WTC11 (cell line): ENCODE measurements at regions not wholly inside any gene's neighbourhood (a gene's known extent, or its start where the extent isn't known, plus 50 kb on each side); places are given as distances from the start of the nearest gene placed in this dataset.

Source experiments
- ATAC-seq: fragments of 200-7000 bp; cut with Tn5 transposase; 2 replicates; pipeline ENCODE4 v1.10.0; 2021; ENCODE audit warnings: mild to moderate bottlenecking, moderate library complexity
- CTCF ChIA-PET: fragments of 300-600 bp; sonication (Branson Sonifier 250); formaldehyde crosslinking; loops from one replicate; lab custom pipeline; 2021; ENCODE audit warnings: antibody characterized with exemption; lab: Charles Lee
- POLR2A ChIA-PET: fragments of 350-600 bp; sonication (Branson Sonifier 250); formaldehyde crosslinking; loops from one replicate; lab custom pipeline; 2021; ENCODE audit warnings: antibody characterized with exemption; lab: Charles Lee
- DNase-seq: peaks from one replicate; pipeline ENCODE4 v3.0.0; 2021; ENCODE audit warnings: low spot score
- H3K27ac Mint-ChIP-seq: 2 replicates; pipeline ENCODE4 v1.8.0; 2021; ENCODE audit warnings: mixed read lengths
- H3K27me3 Mint-ChIP-seq: 2 replicates; pipeline ENCODE4 v1.8.0; 2021; ENCODE audit warnings: low read depth, mild to moderate bottlenecking, moderate library complexity, mixed read lengths
- H3K36me3 Mint-ChIP-seq: 2 replicates; pipeline ENCODE4 v1.8.0; 2021; ENCODE audit warnings: mixed read lengths
- H3K4me1 Mint-ChIP-seq: 2 replicates; pipeline ENCODE4 v1.8.0; 2022; ENCODE audit warnings: mixed read lengths
- H3K4me3 Mint-ChIP-seq: 2 replicates; pipeline ENCODE4 v1.8.0; 2021; ENCODE audit warnings: mild to moderate bottlenecking, moderate library complexity, mixed read lengths
- H3K9me3 Mint-ChIP-seq: 2 replicates; pipeline ENCODE4 v1.8.0; 2021; ENCODE audit warnings: mixed read lengths
- CREB1 ChIP-seq: sonication (generic); formaldehyde crosslinking; IDR thresholded peaks from 2 replicates; pipeline ENCODE4 v1.8.0; 2023; ENCODE audit warnings: mild to moderate bottlenecking, missing genetic modification reagents
- ERG ChIP-seq: fragments of 250-450 bp; sonication (Bioruptor Pico); IDR thresholded peaks from 2 replicates; pipeline ENCODE4 v1.8.0; 2021; ENCODE audit warnings: mild to moderate bottlenecking
- ESRRA ChIP-seq: sonication (generic); formaldehyde crosslinking; IDR thresholded peaks from 2 replicates; pipeline ENCODE4 v1.8.1; 2022; ENCODE audit warnings: mild to moderate bottlenecking, missing genetic modification reagents, borderline replicate concordance
- FOXP1 ChIP-seq: sonication (generic); formaldehyde crosslinking; IDR thresholded peaks from 2 replicates; pipeline ENCODE4 v1.8.0; 2022; ENCODE audit warnings: missing genetic modification reagents, mild to moderate bottlenecking, moderate library complexity, borderline replicate concordance
- FOXP4 ChIP-seq: sonication (generic); formaldehyde crosslinking; IDR thresholded peaks from 2 replicates; pipeline ENCODE4 v1.8.0; 2022; ENCODE audit warnings: mild to moderate bottlenecking, missing genetic modification reagents
- IRF1 ChIP-seq: sonication (generic); formaldehyde crosslinking; IDR thresholded peaks from 2 replicates; pipeline ENCODE4 v1.8.0; 2023; ENCODE audit warnings: missing genetic modification reagents
- JAZF1 ChIP-seq: fragments of 250-450 bp; sonication (Bioruptor Pico); IDR thresholded peaks from 2 replicates; pipeline ENCODE4 v1.9.0; 2021; ENCODE audit warnings: moderate library complexity, mild to moderate bottlenecking, inconsistent platforms
- MXD4 ChIP-seq: fragments of 250-450 bp; sonication (Bioruptor Pico); IDR thresholded peaks from 2 replicates; pipeline ENCODE4 v1.8.0; 2021; ENCODE audit warnings: mild to moderate bottlenecking, moderate library complexity, borderline replicate concordance
- PREB ChIP-seq: sonication (generic); formaldehyde crosslinking; IDR thresholded peaks from 2 replicates; pipeline ENCODE4 v1.8.1; 2022; ENCODE audit warnings: mild to moderate bottlenecking, missing genetic modification reagents, moderate library complexity, borderline replicate concordance
- RELA ChIP-seq: sonication (generic); formaldehyde crosslinking; IDR thresholded peaks from 2 replicates; pipeline ENCODE4 v1.8.1; 2022; ENCODE audit warnings: missing genetic modification reagents, mild to moderate bottlenecking, borderline replicate concordance
- RORB ChIP-seq: fragments of 250-450 bp; sonication (Bioruptor Pico); IDR thresholded peaks from 2 replicates; pipeline ENCODE4 v1.9.0; 2021; ENCODE audit warnings: mild to moderate bottlenecking
- STAT6 ChIP-seq: sonication (generic); formaldehyde crosslinking; conservative IDR thresholded peaks from 2 replicates; pipeline ENCODE4 v1.8.1; 2023; ENCODE audit warnings: mild to moderate bottlenecking, low read depth, missing genetic modification reagents, moderate library complexity
- TCF7 ChIP-seq: sonication (generic); formaldehyde crosslinking; IDR thresholded peaks from 2 replicates; pipeline ENCODE4 v1.8.0; 2022; ENCODE audit warnings: mild to moderate bottlenecking, low read depth, missing genetic modification reagents, moderate library complexity
- USF1 ChIP-seq: sonication (generic); formaldehyde crosslinking; IDR thresholded peaks from 2 replicates; pipeline ENCODE4 v1.8.0; 2022; ENCODE audit warnings: mild to moderate bottlenecking, missing genetic modification reagents
- ZMAT4 ChIP-seq: fragments of 250-450 bp; sonication (Bioruptor Pico); IDR thresholded peaks from 2 replicates; pipeline ENCODE4 v1.9.0; 2021; ENCODE audit warnings: mild to moderate bottlenecking
- ZNF138 ChIP-seq: sonication (generic); formaldehyde crosslinking; conservative IDR thresholded peaks from 2 replicates; pipeline ENCODE4 v1.8.1; 2022; ENCODE audit warnings: mild to moderate bottlenecking, moderate library complexity, missing genetic modification reagents
- ZNF219 ChIP-seq: sonication (generic); formaldehyde crosslinking; IDR thresholded peaks from 2 replicates; pipeline ENCODE4 v1.8.0; 2023; ENCODE audit warnings: missing genetic modification reagents, mild to moderate bottlenecking, borderline replicate concordance
- ZNF671 ChIP-seq: fragments of 250-450 bp; sonication (Bioruptor Pico); IDR thresholded peaks from 2 replicates; pipeline ENCODE4 v1.8.0; 2021; ENCODE audit warnings: mild to moderate bottlenecking
- TF ChIP-seq, protein P1 (sequence below): sonication (generic); formaldehyde crosslinking; IDR thresholded peaks from 2 replicates; pipeline ENCODE4 v1.8.1; 2022; ENCODE audit warnings: low read depth, mild to moderate bottlenecking, moderate library complexity, missing genetic modification reagents, borderline replicate concordance

GRCh38 chr4:26076896-26077295, 162.9 kb downstream of the SMIM20 start (continued):
- TF ChIP-seq FOXP4 (CRISPR knock-in tag), result no peak
- no peak for TF ChIP-seq ZNF219
- TF ChIP-seq ERG (CRISPR knock-in tag), result no peak
- TF ChIP-seq, protein P1, sequence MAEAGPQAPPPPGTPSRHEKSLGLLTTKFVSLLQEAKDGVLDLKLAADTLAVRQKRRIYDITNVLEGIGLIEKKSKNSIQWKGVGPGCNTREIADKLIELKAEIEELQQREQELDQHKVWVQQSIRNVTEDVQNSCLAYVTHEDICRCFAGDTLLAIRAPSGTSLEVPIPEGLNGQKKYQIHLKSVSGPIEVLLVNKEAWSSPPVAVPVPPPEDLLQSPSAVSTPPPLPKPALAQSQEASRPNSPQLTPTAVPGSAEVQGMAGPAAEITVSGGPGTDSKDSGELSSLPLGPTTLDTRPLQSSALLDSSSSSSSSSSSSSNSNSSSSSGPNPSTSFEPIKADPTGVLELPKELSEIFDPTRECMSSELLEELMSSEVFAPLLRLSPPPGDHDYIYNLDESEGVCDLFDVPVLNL (CRISPR knock-in tag), result no peak
- no peak for TF ChIP-seq ZMAT4 (CRISPR knock-in tag)
- no peak for TF ChIP-seq PREB
- no peak for TF ChIP-seq RELA
- no peak for TF ChIP-seq MXD4 (CRISPR knock-in tag)
- TF ChIP-seq TCF7, result no peak
- no peak for TF ChIP-seq FOXP1
- no peak for TF ChIP-seq ZNF138 (CRISPR knock-in tag)
- no peak for TF ChIP-seq ESRRA (CRISPR knock-in tag)
- no peak for TF ChIP-seq ZNF671 (CRISPR knock-in tag)
- TF ChIP-seq RORB (CRISPR knock-in tag), result no peak
- TF ChIP-seq STAT6, result no peak

DNA sequence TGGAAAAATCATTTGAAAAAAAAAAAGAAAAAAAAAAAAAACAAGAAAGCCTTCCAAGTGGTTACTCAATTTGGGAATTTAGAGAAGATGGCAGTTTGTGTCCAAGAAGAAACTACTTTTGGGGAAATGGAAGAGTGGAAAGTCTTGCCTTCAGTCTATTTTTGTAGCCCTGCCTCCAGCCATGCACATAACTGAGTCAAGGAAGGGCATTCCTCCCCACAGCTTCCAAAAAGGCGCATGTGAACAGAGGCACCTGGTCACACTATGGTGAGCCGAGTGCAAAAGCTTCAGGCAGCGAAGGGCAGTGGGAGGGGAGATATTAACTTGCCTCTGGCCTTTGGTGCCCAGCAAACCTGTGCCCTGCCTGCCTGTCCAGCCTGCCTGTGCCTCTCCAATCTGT, 163.7 kb downstream of the SMIM20 start:
- ATAC-seq (no peak), DNase-seq (no peak)
- Mint-ChIP-seq H3K4me3 (no peak overlapping the region), H3K4me1 (peaks cover 24% of the 10 kb centered on the region), H3K36me3 (peaks cover 5% of the 10 kb centered on the region; the same call in 1 of the 2 replicates), H3K9me3 (peaks cover 13% of the 10 kb centered on the region), H3K27ac (no peak overlapping the region), H3K27me3 (no peaks in the 10 kb centered on the region)
- TF ChIP-seq USF1 (CRISPR knock-in tag) (no peak), RELA (no peak), CREB1 (CRISPR knock-in tag) (no peak), IRF1 (CRISPR knock-in tag) (no peak), JAZF1 (CRISPR knock-in tag) (no peak)
- ChIA-PET POLR2A (no interaction called here), CTCF (interaction anchor here (1.3 to 1.9 kb wide), 3 partner anchors 9 to 90 kb away, joined by 3 to 4 read pairs (median 3); no protein-coding TSS in a partner anchor)
